ENCODE measurements at regions not wholly inside any gene's neighbourhood (a gene's known extent, or its start where the extent isn't known, plus 50 kb on each side); places are given as distances from the start of the nearest gene placed in this dataset.

GRCh38 chr1:169051171-169051570 is 55.3 kb upstream of the ATP1B1 start:
- no peak for TF ChIP-seq CTCF (IDR thresholded peaks at IDR 0.05; ENCODE audit: low read depth, low read length)
- TF ChIP-seq POLR2A (IDR thresholded peaks at IDR 0.05; ENCODE audit: extremely low read depth, insufficient read length) = no peak
- TF ChIP-seq MAX (IDR thresholded peaks at IDR 0.05; ENCODE audit: low read depth, low read length) = no peak

Measured in NB4 (cell line).